ENCODE measurements at regions not wholly inside any gene's neighbourhood (a gene's known extent, or its start where the extent isn't known, plus 50 kb on each side); places are given as distances from the start of the nearest gene placed in this dataset.

DNA sequence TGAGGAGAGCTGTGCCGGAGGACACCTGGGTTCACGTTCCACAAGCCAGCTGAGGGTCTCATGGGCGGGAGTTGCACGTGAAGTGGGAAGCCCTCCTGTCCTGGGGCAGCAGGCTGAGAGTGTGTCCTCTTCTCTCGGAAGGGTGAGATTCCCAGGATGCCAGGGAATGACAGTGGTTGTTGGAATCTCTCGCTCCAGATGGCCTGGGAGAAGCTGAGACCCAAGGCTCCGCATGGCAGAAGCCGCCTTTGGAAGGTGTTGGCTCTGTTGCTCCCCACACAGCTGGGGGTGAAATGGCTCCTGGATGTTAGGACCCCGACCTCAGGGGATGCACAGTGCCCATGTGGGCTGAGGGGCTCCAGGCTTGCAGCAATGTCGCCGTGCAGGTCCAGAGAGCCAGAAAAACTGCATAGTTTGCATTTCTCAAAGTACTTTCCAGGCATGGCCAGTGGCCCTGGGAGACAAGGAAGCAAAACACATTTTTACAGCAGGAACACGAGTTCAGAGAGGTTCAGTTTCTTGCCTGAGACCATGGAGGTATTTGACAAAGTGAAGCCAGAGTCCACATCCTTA lies 153.4 kb downstream of the TMEM18 start:
- Mint-ChIP-seq H3K36me3 (no peaks in the 10 kb centered on the region), H3K4me3 (no peak overlapping the region), H3K9me3 (peaks cover 8% of the 10 kb centered on the region), H3K27ac (no peak overlapping the region), H3K27me3 (ENCODE audit: insufficient read depth, low read depth) (peaks cover 6% of the 10 kb centered on the region), H3K4me1 (peaks cover 2% of the 10 kb centered on the region)
- Histone ChIP-seq H3K9me3 (ENCODE audit: low read depth) (no peaks in the 10 kb centered on the region), H3K9ac (no peak overlapping the region), H3K4me1 (peaks cover 2% of the 10 kb centered on the region), H3K4me3 (no peak overlapping the region), H3K36me3 (no peaks in the 10 kb centered on the region), H4K20me1 (ENCODE audit: low read depth) (no peaks in the 10 kb centered on the region), H3K79me2 (ENCODE audit: low read depth) (no peaks in the 10 kb centered on the region), H2AFZ (replicated peaks) (no peak overlapping the region), H3K4me2 (no peak overlapping the region), H3F3A (ENCODE audit: low read depth) (peaks cover 4% of the 10 kb centered on the region), H3K27ac (no peak overlapping the region), H3K27me3 (peaks cover 7% of the 10 kb centered on the region)
- TF ChIP-seq, protein P1, sequence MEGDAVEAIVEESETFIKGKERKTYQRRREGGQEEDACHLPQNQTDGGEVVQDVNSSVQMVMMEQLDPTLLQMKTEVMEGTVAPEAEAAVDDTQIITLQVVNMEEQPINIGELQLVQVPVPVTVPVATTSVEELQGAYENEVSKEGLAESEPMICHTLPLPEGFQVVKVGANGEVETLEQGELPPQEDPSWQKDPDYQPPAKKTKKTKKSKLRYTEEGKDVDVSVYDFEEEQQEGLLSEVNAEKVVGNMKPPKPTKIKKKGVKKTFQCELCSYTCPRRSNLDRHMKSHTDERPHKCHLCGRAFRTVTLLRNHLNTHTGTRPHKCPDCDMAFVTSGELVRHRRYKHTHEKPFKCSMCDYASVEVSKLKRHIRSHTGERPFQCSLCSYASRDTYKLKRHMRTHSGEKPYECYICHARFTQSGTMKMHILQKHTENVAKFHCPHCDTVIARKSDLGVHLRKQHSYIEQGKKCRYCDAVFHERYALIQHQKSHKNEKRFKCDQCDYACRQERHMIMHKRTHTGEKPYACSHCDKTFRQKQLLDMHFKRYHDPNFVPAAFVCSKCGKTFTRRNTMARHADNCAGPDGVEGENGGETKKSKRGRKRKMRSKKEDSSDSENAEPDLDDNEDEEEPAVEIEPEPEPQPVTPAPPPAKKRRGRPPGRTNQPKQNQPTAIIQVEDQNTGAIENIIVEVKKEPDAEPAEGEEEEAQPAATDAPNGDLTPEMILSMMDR (IDR thresholded peaks at IDR 0.05): no peak
- TF ChIP-seq EZH2phosphoT487 (IDR thresholded peaks at IDR 0.05): no peak
- no peak for TF ChIP-seq EZH2 (IDR thresholded peaks at IDR 0.05)
- no peak for DNase-seq (ENCODE audit: low spot score)

DNA sequence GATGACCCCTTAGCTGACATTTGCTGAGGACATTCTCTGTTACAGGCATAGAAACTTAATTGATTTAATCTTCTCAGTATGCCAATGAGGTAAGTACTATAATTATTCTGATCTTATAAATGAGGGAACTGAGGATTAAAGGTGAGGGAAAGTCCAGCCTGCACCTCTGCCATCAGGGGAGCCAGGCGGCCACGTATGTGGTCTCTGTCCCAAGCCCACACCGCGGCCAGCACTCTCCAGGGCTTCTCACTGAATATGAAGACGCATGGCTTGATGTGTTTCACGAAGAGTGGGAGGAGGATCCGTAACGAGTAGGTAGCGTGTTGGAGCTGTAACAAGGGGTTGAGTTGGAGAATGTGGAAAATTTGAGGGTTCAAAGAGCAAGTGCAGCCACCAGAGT lies 154.4 kb downstream of the TMEM18 start:
- Histone ChIP-seq H3K4me2 (no peak overlapping the region), H3K4me1 (no peaks in the 10 kb centered on the region), H3K79me2 (ENCODE audit: low read depth) (no peaks in the 10 kb centered on the region), H3K9ac (no peak overlapping the region), H2AFZ (replicated peaks) (no peak overlapping the region), H3F3A (ENCODE audit: low read depth) (no peaks in the 10 kb centered on the region), H3K9me3 (ENCODE audit: low read depth) (no peaks in the 10 kb centered on the region), H3K27ac (no peak overlapping the region), H4K20me1 (ENCODE audit: low read depth) (no peaks in the 10 kb centered on the region), H3K36me3 (no peaks in the 10 kb centered on the region), H3K27me3 (peaks cover 11% of the 10 kb centered on the region), H3K4me3 (no peak overlapping the region)
- no peaks in the 10 kb centered on the region for H3K36me3 Mint-ChIP-seq
- DNase-seq (ENCODE audit: low spot score): no peak
- peaks cover 2% of the 10 kb centered on the region for H3K4me1 Mint-ChIP-seq
- H3K4me3 Mint-ChIP-seq: no peak overlapping the region
- H3K9me3 Mint-ChIP-seq: peaks cover 8% of the 10 kb centered on the region
- H3K27me3 Mint-ChIP-seq (ENCODE audit: insufficient read depth, low read depth): peaks cover 6% of the 10 kb centered on the region
- no peak overlapping the region for H3K27ac Mint-ChIP-seq
- TF ChIP-seq, protein P1 (IDR thresholded peaks at IDR 0.05): no peak
- TF ChIP-seq EZH2 (IDR thresholded peaks at IDR 0.05): no peak
- no peak for TF ChIP-seq EZH2phosphoT487 (IDR thresholded peaks at IDR 0.05)

DNA sequence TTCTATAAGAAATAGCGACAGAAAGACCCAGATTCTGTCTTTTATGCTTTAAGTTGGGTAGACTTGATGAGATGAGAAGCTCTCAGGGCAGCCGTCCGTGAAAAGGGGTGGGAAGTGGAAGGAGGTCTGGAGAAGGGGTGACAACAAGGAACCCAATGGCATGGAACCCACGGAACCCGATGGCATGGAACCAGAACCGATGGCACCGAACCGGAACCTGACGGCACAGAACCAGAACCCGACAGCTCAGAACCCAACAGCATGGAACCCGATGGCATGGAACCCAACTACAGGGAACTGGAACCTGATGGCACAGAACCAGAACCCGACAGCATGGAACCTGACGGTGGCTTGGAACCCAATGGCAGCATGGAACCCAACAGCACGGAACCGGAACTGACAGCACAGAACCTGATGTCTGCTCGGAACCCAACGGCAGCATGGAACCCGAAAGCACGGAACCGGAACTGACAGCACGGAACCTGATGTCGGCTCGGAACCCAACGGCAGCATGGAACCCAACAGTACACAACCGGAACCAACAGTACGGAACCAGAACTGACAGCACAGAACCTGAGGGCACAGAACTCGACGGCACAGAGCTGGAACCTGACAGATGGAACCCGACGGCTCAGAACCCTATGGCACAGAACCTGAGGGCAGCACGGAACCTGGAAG lies 155.2 kb downstream of the TMEM18 start:
- no peak overlapping the region for H3K4me3 Mint-ChIP-seq
- no peak overlapping the region for H2AFZ ChIP-seq (replicated peaks)
- no peaks in the 10 kb centered on the region for H4K20me1 ChIP-seq (ENCODE audit: low read depth)
- no peaks in the 10 kb centered on the region for H3F3A ChIP-seq (ENCODE audit: low read depth)
- no peaks in the 10 kb centered on the region for H3K9me3 ChIP-seq (ENCODE audit: low read depth)
- H3K27me3 ChIP-seq: peaks cover 19% of the 10 kb centered on the region
- peaks cover 6% of the 10 kb centered on the region for H3K27me3 Mint-ChIP-seq (ENCODE audit: insufficient read depth, low read depth)
- H3K36me3 Mint-ChIP-seq: no peaks in the 10 kb centered on the region
- H3K4me3 ChIP-seq: no peak overlapping the region
- no peak overlapping the region for H3K27ac Mint-ChIP-seq
- H3K36me3 ChIP-seq: no peaks in the 10 kb centered on the region
- no peaks in the 10 kb centered on the region for H3K4me1 ChIP-seq
- no peak for DNase-seq (ENCODE audit: low spot score)
- no peaks in the 10 kb centered on the region for H3K79me2 ChIP-seq (ENCODE audit: low read depth)
- peaks cover 5% of the 10 kb centered on the region for H3K4me1 Mint-ChIP-seq
- H3K9me3 Mint-ChIP-seq: peaks cover 8% of the 10 kb centered on the region
- TF ChIP-seq, protein P1 (IDR thresholded peaks at IDR 0.05): no peak
- TF ChIP-seq EZH2phosphoT487 (IDR thresholded peaks at IDR 0.05) (no peak), EZH2 (IDR thresholded peaks at IDR 0.05) (no peak)
- H3K27ac ChIP-seq: no peak overlapping the region
- H3K4me2 ChIP-seq: no peak overlapping the region
- H3K9ac ChIP-seq: no peak overlapping the region
